HepG2 (cell line): ENCODE measurements at regions not wholly inside any gene's neighbourhood (a gene's known extent, or its start where the extent isn't known, plus 50 kb on each side); places are given as distances from the start of the nearest gene placed in this dataset.

ENCODE experiments used
- MAFF ChIP-seq: IDR thresholded peaks from 2 replicates; pipeline ENCODE4 v1.6.1; 2011; ENCODE audit warnings: low read depth, low read length, improper control_type of control experiment
- MYNN ChIP-seq: sonication (generic); formaldehyde crosslinking; IDR thresholded peaks from 2 replicates; pipeline ENCODE4 v1.4.0; 2020; ENCODE audit warnings: mild to moderate bottlenecking, low read depth, missing genetic modification reagents
- SALL1 ChIP-seq: sonication (generic); formaldehyde crosslinking; IDR thresholded peaks from 2 replicates; pipeline ENCODE4 v1.8.0; 2022; ENCODE audit warnings: mild to moderate bottlenecking, missing genetic modification reagents
- ZBTB20 ChIP-seq: sonication (generic); formaldehyde crosslinking; IDR thresholded peaks from 2 replicates; pipeline ENCODE4 v1.8.1; 2023; ENCODE audit warnings: missing genetic modification reagents, low read depth, mild to moderate bottlenecking, borderline replicate concordance
- ZNF570 ChIP-seq: sonication (generic); formaldehyde crosslinking; IDR thresholded peaks from 2 replicates; pipeline ENCODE4 v1.4.0; 2020; ENCODE audit warnings: mild to moderate bottlenecking, missing genetic modification reagents, borderline replicate concordance
- ZNF790 ChIP-seq: sonication (generic); formaldehyde crosslinking; IDR thresholded peaks from 2 replicates; pipeline ENCODE4 v1.8.0; 2022; ENCODE audit warnings: missing genetic modification reagents, mild to moderate bottlenecking, borderline replicate concordance
- TF ChIP-seq, protein P1 (sequence below): fragments of 450-650 bp; IDR thresholded peaks from 2 replicates; pipeline ENCODE4 v1.6.1; 2017; ENCODE audit warnings: mild to moderate bottlenecking
- TF ChIP-seq, protein P2 (sequence below): sonication (generic); formaldehyde crosslinking; IDR thresholded peaks from 2 replicates; pipeline ENCODE4 v1.4.0; 2020; ENCODE audit warnings: missing genetic modification reagents
- TF ChIP-seq, protein P3 (sequence below): sonication (generic); formaldehyde crosslinking; IDR thresholded peaks from 2 replicates; pipeline ENCODE4 v1.4.0; 2020; ENCODE audit warnings: low read depth, mild to moderate bottlenecking, missing genetic modification reagents
- TF ChIP-seq, protein P4 (sequence below): sonication (generic); formaldehyde crosslinking; IDR thresholded peaks from 2 replicates; pipeline ENCODE4 v1.5.0; 2020; ENCODE audit warnings: mild to moderate bottlenecking, missing genetic modification reagents, borderline replicate concordance
- TF ChIP-seq, protein P5 (sequence below): sonication (generic); formaldehyde crosslinking; conservative IDR thresholded peaks from 2 replicates; pipeline ENCODE4 v1.8.0; 2022; ENCODE audit warnings: low read depth, missing genetic modification reagents

DNA sequence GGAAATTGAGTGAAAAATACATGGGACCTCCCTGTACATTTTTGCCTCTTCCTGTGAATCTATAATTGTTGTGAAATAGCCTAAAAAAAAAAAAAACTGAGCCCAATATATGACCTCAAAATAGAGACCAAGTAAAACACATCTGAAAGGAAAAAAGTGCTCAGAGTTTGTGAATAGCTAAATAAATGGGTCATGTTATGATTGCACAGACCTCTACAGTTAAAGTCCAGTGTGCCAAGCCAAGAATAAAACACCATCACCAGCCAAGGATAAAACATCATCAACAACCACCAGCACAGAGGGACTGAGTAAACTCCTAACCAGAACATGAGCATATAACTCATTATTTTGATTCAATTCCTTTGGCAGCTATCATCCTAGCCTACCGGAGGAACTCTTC, 115.6 kb upstream of the AGTR1 start (continued):
- TF ChIP-seq, protein P1, sequence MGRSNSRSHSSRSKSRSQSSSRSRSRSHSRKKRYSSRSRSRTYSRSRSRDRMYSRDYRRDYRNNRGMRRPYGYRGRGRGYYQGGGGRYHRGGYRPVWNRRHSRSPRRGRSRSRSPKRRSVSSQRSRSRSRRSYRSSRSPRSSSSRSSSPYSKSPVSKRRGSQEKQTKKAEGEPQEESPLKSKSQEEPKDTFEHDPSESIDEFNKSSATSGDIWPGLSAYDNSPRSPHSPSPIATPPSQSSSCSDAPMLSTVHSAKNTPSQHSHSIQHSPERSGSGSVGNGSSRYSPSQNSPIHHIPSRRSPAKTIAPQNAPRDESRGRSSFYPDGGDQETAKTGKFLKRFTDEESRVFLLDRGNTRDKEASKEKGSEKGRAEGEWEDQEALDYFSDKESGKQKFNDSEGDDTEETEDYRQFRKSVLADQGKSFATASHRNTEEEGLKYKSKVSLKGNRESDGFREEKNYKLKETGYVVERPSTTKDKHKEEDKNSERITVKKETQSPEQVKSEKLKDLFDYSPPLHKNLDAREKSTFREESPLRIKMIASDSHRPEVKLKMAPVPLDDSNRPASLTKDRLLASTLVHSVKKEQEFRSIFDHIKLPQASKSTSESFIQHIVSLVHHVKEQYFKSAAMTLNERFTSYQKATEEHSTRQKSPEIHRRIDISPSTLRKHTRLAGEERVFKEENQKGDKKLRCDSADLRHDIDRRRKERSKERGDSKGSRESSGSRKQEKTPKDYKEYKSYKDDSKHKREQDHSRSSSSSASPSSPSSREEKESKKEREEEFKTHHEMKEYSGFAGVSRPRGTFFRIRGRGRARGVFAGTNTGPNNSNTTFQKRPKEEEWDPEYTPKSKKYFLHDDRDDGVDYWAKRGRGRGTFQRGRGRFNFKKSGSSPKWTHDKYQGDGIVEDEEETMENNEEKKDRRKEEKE = no peak
- TF ChIP-seq, protein P2, sequence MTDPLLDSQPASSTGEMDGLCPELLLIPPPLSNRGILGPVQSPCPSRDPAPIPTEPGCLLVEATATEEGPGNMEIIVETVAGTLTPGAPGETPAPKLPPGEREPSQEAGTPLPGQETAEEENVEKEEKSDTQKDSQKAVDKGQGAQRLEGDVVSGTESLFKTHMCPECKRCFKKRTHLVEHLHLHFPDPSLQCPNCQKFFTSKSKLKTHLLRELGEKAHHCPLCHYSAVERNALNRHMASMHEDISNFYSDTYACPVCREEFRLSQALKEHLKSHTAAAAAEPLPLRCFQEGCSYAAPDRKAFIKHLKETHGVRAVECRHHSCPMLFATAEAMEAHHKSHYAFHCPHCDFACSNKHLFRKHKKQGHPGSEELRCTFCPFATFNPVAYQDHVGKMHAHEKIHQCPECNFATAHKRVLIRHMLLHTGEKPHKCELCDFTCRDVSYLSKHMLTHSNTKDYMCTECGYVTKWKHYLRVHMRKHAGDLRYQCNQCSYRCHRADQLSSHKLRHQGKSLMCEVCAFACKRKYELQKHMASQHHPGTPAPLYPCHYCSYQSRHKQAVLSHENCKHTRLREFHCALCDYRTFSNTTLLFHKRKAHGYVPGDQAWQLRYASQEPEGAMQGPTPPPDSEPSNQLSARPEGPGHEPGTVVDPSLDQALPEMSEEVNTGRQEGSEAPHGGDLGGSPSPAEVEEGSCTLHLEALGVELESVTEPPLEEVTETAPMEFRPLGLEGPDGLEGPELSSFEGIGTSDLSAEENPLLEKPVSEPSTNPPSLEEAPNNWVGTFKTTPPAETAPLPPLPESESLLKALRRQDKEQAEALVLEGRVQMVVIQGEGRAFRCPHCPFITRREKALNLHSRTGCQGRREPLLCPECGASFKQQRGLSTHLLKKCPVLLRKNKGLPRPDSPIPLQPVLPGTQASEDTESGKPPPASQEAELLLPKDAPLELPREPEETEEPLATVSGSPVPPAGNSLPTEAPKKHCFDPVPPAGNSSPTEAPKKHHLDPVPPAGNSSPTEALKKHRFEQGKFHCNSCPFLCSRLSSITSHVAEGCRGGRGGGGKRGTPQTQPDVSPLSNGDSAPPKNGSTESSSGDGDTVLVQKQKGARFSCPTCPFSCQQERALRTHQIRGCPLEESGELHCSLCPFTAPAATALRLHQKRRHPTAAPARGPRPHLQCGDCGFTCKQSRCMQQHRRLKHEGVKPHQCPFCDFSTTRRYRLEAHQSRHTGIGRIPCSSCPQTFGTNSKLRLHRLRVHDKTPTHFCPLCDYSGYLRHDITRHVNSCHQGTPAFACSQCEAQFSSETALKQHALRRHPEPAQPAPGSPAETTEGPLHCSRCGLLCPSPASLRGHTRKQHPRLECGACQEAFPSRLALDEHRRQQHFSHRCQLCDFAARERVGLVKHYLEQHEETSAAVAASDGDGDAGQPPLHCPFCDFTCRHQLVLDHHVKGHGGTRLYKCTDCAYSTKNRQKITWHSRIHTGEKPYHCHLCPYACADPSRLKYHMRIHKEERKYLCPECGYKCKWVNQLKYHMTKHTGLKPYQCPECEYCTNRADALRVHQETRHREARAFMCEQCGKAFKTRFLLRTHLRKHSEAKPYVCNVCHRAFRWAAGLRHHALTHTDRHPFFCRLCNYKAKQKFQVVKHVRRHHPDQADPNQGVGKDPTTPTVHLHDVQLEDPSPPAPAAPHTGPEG (CRISPR knock-in tag) = no peak
- TF ChIP-seq, protein P3, sequence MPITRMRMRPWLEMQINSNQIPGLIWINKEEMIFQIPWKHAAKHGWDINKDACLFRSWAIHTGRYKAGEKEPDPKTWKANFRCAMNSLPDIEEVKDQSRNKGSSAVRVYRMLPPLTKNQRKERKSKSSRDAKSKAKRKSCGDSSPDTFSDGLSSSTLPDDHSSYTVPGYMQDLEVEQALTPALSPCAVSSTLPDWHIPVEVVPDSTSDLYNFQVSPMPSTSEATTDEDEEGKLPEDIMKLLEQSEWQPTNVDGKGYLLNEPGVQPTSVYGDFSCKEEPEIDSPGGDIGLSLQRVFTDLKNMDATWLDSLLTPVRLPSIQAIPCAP = no peak
- TF ChIP-seq, protein P4, sequence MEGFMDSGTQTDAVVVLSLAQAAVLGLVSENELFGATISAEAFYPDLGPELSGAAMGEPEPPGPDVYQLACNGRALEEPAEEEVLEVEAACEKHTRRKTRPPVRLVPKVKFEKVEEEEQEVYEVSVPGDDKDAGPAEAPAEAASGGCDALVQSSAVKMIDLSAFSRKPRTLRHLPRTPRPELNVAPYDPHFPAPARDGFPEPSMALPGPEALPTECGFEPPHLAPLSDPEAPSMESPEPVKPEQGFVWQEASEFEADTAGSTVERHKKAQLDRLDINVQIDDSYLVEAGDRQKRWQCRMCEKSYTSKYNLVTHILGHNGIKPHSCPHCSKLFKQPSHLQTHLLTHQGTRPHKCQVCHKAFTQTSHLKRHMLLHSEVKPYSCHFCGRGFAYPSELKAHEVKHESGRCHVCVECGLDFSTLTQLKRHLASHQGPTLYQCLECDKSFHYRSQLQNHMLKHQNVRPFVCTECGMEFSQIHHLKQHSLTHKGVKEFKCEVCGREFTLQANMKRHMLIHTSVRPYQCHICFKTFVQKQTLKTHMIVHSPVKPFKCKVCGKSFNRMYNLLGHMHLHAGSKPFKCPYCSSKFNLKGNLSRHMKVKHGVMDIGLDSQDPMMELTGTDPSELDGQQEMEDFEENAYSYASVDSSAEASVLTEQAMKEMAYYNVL (CRISPR knock-in tag) = no peak
- TF ChIP-seq MAFF = no peak
- TF ChIP-seq MYNN (CRISPR knock-in tag) = no peak
- TF ChIP-seq SALL1 (CRISPR knock-in tag) = no peak
- no peak for TF ChIP-seq ZNF570 (CRISPR knock-in tag)
- no peak for TF ChIP-seq ZBTB20 (CRISPR knock-in tag)
- no peak for TF ChIP-seq ZNF790 (CRISPR knock-in tag)
- TF ChIP-seq, protein P5, sequence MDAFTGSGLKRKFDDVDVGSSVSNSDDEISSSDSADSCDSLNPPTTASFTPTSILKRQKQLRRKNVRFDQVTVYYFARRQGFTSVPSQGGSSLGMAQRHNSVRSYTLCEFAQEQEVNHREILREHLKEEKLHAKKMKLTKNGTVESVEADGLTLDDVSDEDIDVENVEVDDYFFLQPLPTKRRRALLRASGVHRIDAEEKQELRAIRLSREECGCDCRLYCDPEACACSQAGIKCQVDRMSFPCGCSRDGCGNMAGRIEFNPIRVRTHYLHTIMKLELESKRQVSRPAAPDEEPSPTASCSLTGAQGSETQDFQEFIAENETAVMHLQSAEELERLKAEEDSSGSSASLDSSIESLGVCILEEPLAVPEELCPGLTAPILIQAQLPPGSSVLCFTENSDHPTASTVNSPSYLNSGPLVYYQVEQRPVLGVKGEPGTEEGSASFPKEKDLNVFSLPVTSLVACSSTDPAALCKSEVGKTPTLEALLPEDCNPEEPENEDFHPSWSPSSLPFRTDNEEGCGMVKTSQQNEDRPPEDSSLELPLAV = no peak
